HEK293T (cell line): ENCODE measurements at regions not wholly inside any gene's neighbourhood (a gene's known extent, or its start where the extent isn't known, plus 50 kb on each side); places are given as distances from the start of the nearest gene placed in this dataset.

ENCODE experiments used
- ARNT ChIP-seq: fragments of 450-650 bp; IDR thresholded peaks from 2 replicates; pipeline ENCODE4 v1.6.1; 2017; ENCODE audit warnings: mild to moderate bottlenecking
- BHLHE40 ChIP-seq: fragments of 450-650 bp; IDR thresholded peaks from 2 replicates; pipeline ENCODE4 v1.6.1; 2016; ENCODE audit warnings: mild to moderate bottlenecking, moderate library complexity, borderline replicate concordance
- CTBP1 ChIP-seq: fragments of 450-650 bp; IDR thresholded peaks from 2 replicates; pipeline ENCODE4 v1.6.1; 2016; ENCODE audit warnings: borderline replicate concordance
- ELF4 ChIP-seq: fragments of 450-650 bp; IDR thresholded peaks from 2 replicates; pipeline ENCODE4 v1.6.1; 2017; ENCODE audit warnings: antibody characterized with exemption
- FOXA1 ChIP-seq: fragments of 450-650 bp; IDR thresholded peaks from 2 replicates; pipeline ENCODE4 v1.6.1; 2016; ENCODE audit warnings: mild to moderate bottlenecking
- FOXM1 ChIP-seq: fragments of 450-650 bp; IDR thresholded peaks from 2 replicates; pipeline ENCODE4 v1.6.1; 2017; ENCODE audit warnings: mild to moderate bottlenecking, borderline replicate concordance
- HDGF ChIP-seq: fragments of 450-650 bp; IDR thresholded peaks from 2 replicates; pipeline ENCODE4 v1.6.1; 2017; ENCODE audit warnings: antibody characterized with exemption, borderline replicate concordance
- L3MBTL2 ChIP-seq: fragments of 450-650 bp; conservative IDR thresholded peaks from 2 replicates; pipeline ENCODE4 v1.6.1; 2016; ENCODE audit warnings: mild to moderate bottlenecking
- LEF1 ChIP-seq: fragments of 450-650 bp; IDR thresholded peaks from 2 replicates; pipeline ENCODE4 v1.6.1; 2017; ENCODE audit warnings: mild to moderate bottlenecking, borderline replicate concordance
- NFRKB ChIP-seq: fragments of 450-650 bp; IDR thresholded peaks from 2 replicates; pipeline ENCODE4 v1.6.1; 2016; ENCODE audit warnings: mild to moderate bottlenecking, moderate library complexity
- SP1 ChIP-seq: fragments of 450-650 bp; IDR thresholded peaks from 2 replicates; pipeline ENCODE4 v1.6.1; 2017

GRCh38 chr2:47651296-47651695 lies 80.5 kb upstream of the KCNK12 start:
- TF ChIP-seq NFRKB (no peak), L3MBTL2 (no peak), FOXM1 (no peak), ARNT (no peak), SP1 (no peak), CTBP1 (no peak), HDGF (no peak), FOXA1 (no peak), ELF4 (no peak), LEF1 (no peak), BHLHE40 (no peak)
